NCI-H2029 treated with DMSO at 0.1 percent for 48 hours (cell line): ENCODE measurements at regions not wholly inside any gene's neighbourhood (a gene's known extent, or its start where the extent isn't known, plus 50 kb on each side); places are given as distances from the start of the nearest gene placed in this dataset.
"Not testable (repeated sequence)": the region's sequence is repeated elsewhere in the genome, so short reads cannot be mapped to it uniquely, and the experiment has no call there.

Source experiments
- DNase-seq: peaks from one replicate; lab custom pipeline; 2025; lab: John Stamatoyannopoulos, UW

DNA sequence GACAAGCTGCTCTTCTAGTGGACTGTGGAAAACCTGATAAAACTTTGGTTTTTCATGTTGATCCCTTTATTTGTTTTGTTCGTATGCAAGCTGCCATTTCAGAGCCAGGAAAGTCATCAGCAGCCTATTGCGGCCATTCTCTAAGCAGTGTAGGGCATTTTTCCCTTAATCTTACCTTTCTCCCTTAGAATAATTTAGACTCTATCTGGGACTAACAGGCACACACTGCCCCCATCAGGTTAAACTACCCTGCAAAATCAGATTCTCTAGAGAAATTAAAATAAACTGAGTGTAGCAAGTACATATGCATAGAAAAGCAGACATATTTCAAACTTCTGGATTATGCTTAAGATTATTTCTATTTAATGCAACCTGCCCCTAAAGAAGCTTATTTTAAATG, 347.5 kb downstream of the METTL4 start:
- DNase-seq, result no peak

DNA sequence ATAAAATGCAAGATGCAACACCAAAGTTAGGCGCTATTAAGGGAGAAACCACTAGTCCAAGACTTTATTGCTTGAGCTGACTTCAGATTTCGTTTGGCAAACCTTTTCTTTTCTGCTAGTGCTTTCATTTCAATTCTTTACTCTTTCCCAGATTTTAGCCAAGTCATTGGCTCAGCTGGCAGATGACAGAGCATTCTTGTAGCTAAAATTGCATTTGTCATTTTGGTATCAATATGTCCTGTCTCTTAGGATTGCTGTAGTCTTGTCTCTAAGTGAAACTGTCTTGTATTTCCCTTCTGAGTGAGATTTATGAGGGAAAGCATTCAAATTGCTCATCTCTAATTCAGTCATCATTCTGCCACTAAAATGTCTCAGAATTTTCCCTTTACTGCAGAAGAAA, 335.1 kb downstream of the METTL4 start:
- no peak for DNase-seq

DNA sequence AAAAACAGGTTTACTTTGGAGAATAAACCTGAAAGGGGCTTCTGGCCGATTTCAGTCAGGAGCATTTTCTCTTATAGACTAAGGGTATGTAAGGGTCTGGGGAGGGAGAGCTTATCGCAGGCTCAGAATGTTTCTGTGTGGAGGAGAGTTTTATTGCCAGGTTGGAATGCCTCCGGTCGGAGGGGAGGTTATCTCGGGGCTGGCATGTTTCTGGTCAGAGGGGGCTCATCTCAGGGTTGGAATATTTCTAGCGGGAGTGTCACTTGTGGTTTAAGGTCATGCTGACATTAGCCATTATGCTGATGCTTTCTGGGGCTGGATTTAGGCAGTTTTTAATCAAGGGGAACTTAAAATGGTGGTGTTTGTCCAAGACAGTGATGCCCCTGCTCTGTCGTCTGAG, 333.6 kb downstream of the METTL4 start:
- no peak for DNase-seq

DNA sequence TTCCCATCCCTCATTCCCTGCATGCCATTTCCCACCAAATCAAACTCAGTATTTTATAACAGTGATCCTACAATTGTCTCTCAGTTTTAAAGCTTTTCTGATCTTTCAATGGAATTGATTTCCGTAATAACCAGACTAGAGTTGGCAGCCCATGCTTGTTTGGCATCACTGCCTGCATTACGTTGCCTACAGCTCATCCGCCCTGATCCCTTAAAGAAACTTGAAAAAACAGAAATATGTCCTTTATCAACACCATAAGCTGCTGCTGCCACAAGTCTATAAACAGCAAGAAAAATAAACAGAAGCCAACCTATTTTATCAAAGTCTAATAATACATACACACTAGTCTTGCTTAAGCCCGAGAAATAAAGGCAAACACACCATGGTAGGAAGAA, 331.0 kb downstream of the METTL4 start:
- DNase-seq, result no peak

DNA sequence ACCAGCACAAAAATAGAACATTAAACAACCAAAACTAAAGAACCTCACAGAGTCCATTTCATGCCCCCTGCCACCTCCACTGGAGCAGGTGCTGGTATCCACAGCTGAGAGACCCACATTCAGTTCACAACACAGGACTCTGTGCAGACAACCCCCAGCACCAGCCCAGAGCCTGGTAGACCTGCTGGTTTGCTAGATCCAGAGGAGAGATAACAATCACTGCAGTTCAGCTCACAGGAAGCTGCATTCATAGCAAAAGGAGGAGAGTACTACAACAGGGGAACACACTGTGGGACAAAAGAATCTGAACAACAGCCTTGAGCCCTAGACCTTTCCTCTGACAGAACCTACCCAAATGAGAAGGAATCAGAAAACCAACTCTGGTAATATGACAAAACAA, 326.7 kb downstream of the METTL4 start:
- DNase-seq, result no peak

DNA sequence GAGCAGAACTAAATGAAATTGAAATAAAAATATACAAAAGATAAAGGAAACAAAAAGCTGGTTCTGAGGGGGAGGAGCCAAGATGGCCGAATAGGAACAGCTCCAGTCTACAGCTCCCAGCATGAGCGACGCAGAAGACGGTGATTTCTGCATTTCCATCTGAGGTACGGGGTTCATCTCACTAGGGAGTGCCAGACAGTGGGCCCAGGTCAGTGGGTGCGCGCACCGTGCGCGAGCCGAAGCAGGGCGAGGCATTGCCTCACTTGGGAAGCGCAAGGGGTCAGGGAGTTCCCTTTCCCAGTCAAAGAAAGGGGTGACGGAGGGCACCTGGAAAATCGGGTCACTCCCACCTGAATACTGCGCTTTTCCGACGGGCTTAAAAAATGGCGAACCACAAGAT, 324.2 kb downstream of the METTL4 start:
- not testable (repeated sequence) for DNase-seq

DNA sequence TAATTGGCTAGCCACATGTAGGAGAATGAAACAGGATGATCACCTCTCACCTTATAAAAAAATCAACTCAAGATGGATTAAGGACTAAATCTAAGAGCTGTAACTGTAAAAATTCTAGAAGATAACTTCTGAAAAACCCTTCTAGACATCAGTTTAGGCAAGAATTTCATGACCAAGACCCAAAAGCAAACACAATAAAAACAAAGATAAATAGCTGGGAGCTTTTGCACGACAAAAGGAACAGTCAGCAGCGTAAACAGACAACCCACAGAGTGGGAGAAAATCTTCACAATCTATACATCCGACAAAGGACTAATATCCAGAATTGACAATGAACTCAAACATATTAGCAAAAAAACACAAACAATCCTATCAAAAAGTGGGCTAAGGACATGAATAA, 316.3 kb downstream of the METTL4 start:
- DNase-seq, result no peak

DNA sequence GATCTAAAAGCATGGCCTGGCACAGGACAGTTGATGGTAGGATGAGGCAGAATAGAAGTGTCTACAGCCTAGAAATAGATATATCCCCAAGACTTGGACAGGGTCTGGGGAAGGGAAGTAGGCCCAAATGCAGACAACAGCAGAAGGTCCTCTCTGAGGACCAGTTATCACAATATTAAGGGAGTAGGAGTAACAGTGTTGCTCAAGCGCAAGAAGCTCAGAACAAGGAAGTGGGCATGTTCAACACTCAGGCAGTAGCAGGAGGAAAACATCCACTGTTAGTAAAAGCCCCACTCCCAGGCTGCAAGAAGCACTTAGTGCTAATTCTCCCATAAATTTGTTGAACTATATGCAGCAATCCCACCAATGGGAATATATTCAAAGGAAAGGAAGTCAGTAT, 314.7 kb downstream of the METTL4 start:
- DNase-seq, result no peak

DNA sequence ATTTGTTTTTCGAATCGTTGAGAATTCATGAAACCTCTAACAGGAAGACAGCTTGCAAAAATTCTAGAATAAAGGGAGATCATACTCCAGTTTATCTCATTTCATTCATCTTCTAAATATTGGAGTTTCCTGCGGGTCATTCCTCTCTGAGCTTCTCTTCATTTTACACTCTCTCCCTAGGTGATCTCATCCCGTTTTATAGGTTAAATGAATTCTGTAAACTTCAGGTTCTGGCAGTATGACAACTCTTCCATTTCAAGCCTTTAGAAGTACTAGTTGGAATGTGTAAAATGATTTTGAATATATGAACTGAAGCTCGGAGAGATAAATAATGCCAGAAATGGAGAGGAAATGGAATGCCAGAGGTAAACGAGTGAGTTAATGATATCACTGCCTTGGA, 312.4 kb downstream of the METTL4 start:
- no peak for DNase-seq

DNA sequence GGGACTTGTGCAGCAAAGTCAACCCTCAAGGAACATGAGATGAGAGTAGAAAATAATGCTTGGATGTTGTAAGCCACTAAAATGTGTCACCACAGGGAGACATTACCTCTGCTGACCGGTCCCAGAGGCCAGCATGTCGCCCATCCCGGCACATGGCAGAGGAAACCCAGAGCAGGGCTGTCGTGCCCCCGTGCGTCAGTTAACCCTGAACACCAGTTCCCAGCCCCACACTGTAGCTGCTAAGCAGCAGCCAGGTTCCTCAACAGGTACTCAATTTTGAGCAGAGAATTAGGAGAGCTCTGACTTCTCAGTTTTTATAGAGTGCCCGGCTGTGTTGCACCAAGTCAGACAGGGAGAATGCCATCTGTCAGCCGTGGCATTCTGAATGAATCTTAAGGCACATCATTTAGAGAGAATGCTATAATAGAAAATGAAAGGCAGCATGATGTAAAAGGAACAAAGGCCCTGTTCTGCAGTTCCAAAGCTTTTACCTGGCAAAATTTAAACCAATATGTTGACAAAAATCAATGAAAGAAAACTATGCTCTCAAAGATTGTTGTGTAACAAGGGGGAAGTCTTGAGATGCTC, 307.9 kb downstream of the METTL4 start:
- no peak for DNase-seq

DNA sequence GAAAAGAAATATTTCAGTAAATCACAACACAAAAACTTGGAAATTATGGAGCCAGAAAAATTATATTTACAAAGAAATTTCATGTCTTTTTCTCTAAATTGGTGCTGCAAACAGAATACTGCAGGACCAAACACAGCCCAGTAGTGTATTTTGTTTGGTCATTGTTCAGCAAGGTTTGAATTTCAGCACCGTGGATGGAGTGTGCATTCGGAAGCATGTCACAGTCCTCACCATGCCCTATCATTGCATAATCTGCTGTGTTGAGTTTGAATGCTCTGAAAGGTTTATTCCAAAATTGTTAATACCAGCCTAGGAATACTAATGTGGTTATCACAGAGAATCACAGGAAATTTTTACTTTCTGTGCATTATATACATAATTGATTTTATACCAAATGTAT, 296.7 kb downstream of the METTL4 start:
- no peak for DNase-seq

DNA sequence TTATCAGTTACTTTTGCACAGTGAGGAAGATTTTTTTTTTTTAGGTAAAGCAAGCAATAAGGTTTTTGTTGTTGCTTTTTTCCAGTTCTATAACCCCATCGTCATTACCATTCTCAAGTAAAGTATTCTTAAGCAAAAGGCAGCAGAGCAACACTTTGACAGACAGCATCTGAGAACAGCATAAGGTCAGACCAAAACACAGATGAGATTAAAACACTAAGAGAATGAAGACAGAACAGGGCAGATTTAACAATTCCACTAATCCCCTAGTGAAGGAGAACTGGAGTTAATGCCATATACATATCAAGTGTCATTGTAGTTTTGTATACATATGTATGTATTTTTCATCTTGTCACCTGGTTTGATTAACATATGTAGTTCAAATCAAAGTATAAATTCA, 290.2 kb downstream of the METTL4 start:
- DNase-seq, result no peak

DNA sequence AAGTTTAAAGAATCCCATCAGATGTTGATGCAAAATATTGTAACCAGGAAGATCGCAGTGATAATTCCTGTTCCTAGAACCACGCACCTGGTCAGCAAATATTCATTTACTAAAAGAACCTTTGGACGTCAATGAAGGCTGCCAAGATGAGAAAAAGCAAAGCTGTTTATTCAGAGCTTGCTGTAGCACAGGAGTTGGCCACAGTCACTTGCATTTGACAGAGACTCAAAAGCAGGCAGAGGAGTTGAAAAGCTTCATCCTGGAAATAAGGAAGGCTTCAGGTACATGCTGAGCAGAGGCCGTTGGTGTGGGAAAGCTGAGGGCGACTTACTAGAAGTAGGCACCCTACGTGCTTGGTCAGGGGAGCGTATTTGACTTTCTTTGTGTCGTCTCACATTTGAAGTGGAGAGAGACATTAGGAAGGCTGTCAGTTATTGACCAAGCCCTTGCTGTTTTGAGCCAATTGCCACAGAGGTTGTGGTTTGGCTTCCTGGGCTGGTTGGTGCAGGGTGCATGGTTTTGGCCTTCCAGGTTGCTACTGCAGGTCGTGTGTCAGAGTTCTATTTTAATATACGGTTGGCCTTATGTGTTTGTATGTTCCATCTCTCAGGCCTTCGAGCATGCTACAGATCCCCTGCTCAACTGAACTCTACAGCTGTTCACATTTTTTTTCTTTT, 289.6 kb downstream of the METTL4 start:
- DNase-seq, result no peak

DNA sequence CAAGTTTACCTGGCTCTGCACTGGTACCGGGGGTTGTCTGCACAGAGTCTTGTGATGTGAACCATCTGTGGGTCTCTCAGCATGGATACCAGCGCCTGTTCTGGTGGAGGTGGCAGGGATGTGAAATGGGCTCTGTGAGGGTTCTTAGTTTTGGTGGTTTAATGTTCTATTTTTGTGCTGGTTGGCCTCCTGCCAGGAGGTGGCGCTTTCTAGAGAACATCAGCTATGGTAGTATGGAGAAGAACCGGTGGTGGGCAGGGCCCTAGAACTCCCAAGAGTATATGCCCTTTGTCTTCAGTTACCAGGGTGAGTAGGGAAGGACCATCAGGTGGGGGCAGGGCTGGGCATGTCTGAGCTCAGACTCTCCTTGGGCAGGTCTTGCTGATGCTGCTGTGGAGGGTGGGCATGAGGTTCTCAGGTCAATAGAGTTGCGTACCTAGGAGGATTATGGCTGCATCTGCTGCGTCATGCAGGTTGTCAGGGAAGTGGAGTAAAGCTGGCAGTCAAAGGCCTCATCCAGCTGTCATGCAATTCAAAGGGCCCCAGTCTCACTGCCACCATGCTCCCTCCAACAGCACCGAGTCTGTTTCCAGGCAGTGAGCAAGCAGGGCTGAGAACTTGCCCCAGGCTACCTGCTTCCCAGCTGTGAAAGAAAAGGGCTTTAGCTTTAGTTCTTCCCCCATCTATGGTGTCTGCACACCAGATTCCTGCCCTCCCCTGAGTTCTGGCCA, 278.0 kb downstream of the METTL4 start:
- DNase-seq, result no peak

DNA sequence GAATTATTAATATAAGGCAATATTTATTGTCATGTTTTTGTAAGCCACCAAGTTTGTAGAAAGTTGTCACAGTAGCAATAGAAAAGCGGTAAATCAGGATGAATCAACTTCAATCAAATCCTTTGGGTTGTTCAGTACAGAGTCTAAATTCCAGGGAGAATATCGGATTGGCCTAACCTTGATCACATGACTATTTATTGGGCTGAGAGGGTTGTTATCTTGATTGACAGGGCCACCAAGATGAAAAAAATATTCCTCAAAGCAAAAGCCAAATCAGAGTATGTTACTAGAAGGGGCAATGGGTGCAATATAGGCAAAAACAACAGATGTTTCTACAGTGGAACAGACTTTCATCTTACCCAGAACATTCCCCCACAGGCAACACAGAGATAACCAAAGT, 270.0 kb downstream of the METTL4 start:
- no peak for DNase-seq

DNA sequence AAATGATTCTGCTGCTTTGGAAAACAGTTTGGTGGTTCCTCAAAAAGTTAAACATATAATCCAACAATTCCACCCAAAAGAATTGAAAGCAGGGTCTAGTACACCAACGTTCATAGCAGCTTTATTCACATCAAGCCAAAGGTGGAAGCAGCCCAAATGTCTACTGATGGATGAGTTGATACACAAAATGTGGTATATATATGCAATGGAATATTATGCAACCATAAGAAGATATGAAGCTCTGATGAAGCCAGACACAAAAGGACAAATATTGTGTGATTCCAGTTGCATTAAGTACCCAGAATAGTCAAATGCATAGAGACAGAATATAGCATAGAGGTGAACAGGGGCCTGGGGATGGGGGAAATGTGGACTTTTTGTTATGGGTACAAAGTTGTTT, 269.3 kb downstream of the METTL4 start:
- no peak for DNase-seq

DNA sequence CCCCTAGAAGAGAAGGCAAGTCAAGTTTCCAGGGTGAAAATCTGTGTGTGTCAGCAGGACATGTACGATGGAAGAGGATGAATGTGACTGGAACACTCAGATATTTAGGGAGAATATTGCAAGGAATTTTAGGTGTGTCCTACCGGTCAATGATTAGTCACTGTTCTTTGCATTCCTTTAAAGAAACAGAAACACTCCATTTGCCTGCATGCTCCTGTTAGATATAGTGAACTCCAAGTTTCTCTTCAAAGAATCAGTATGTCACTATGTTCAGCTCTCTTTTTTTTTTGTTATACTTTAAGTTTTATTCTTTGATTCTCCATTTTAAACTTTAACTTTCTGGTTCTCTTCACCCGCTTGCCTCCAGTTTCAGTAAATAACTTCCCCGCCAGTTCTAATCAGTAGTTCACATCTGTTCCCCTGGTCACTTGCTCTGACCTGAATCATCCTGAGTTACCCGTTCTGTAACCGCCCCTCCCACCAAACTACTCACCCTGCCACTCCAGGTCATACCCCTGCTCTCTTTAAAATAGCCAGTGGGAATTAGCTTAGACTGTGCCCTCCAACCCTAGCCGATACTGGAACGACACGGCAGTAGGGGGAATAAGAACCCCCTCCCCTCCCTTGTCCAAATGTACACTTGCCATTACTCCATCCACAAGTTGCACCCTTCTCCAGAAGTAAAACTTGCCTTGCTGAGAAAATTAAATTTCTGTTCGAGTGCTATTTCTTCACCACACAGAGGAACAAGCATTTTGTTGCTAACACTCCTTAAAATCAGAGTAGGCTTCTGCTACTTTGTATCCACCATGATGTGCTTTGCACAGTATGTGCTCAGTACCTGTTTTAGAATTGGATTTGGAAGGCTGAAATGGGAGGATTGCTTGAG, 268.4 kb downstream of the METTL4 start:
- no peak for DNase-seq

DNA sequence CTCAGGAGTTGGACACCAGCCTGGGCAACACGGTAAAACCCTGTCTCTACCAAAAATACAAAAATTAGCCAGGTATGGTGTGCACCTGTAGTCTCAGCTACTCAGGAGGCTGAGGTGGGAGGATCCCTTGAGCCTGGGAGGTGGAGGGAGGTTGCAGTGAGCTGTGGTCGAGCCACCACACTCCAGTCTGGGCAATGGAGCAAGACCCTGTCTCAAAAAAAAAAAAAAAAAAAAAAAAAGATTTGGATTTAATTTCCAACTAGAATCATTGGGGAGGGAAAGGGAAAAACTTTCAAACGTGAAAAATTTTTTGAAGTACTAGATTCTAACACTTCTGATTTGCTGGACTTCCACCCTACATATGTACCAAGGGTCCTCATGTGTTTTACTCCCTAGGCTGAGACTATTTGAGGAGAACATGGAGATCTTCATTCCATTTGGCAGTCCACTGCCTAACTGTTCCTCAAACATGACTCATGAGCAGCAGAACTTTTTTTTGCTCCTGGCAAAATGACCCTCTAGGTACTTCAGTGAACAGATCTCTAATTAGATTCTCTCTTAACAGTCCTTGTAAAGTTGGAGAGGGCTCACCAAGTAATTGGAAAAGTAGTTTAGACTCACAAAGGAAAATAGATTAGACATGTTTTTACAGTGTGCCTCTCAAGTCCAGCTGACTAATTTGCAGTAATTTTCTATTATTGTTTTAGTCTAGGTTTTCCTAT, 267.6 kb downstream of the METTL4 start:
- no peak for DNase-seq

DNA sequence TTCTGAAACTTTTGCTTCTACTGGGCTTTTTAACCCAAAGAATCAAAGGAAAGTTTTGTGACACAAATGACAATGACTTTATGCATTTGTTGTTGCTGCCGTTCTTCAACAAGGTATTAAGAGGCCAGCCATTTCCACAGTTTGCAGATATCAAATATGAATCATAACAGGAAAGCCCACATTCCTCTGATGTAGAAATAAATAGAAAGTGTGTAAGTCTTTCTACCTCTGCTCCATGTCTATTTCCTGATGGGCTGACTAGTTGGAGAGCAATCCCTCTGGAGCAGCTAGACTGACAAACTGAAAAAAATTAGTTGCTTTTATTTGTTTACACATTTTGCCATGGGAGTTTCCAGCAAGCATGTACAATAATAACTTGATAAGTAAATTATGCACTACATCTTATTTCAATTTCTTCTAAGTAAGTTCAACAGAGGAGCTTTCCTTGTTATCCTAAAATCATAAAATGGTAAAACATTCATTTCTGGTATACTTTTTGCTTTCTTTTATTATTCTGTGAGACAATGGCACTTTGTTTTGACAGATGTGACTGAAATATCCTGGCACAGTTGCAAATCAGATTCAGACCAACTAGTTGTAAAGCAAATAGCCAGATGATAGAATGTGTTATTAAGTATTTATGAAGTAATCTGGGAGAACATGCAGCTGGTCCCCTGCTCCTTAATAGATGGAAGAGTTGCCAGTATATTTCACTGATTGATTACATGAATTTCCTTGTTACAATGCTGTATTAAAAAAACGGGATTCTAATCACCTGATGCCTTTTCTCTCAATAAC, 266.7 kb downstream of the METTL4 start:
- DNase-seq, result no peak

DNA sequence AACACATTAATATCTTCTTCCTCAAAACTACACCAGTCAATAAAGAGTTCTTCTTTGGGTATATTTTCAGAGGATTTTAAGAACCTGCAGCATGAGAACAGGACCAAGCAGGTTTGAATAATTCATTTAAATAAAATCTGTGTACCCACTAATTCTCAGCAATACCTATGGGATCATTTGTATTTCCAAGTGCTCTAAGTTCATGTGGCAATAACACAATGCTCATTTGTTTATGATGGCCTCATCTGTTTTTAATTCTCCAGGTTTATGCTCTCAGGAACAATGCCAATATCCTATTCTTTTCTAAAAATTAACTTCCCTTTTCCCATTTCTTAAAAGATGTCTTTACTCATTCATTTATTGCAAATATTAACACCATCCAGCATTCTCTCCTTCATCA, 264.7 kb downstream of the METTL4 start:
- no peak for DNase-seq

DNA sequence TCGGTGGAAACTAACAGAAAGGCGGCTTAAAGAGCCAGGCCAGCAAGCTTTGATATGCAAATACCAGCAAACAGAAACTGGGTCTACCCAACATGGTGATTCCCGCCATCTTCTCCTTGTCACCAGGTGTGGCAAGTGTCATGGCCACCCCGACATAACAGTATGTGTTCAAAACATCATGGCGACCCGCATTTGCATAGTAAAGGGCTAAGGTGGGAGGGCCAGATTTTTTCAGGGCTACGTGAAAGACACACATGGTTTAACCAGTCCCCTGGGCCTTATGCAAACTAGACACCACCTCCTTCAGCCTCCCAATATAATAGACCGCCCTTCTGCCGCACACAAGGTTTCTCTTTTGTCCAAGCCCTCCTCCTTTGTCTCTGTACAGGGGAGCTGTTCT, 260.4 kb downstream of the METTL4 start:
- no peak for DNase-seq
